Adrenal gland (tissue), 5 donors: ENCODE measurements at regions not wholly inside any gene's neighbourhood (a gene's known extent, or its start where the extent isn't known, plus 50 kb on each side); places are given as distances from the start of the nearest gene placed in this dataset.

Source experiments
- CTCF ChIP-seq, 6 experiments: fragments of 450-650 bp in 4 of 6; fragments of 200-600 bp in 2 of 6; sonication (generic) in 1 of 6; IDR thresholded peaks; 1 replicate in 5 of 6; 2 replicates in 1 of 6; pipeline versions ENCODE4 v1.5.1 to v1.8.0; 2016 to 2021; ENCODE audit warnings: antibody characterized with exemption in 6 of 6, mild to moderate bottlenecking in 2 of 6, moderate library complexity in 1 of 6
- POLR2A ChIP-seq, 2 donors: fragments of 450-650 bp; IDR thresholded peaks; one replicate each; pipeline ENCODE4 v1.6.1; 2017; ENCODE audit warnings: antibody characterized with exemption in 2 of 2, mild to moderate bottlenecking in 2 of 2, moderate library complexity in 1 of 2
- donor health status: DM: no; HTN: no; CAD: no.

GRCh38 chr10:91127341-91128082 lies 93.0 kb upstream of the PCGF5 start:
- TF ChIP-seq CTCF (IDR thresholded peaks at IDR 0.05) (no peak), POLR2A (IDR thresholded peaks at IDR 0.05) (no peak)
